ENCODE measurements at regions not wholly inside any gene's neighbourhood (a gene's known extent, or its start where the extent isn't known, plus 50 kb on each side); places are given as distances from the start of the nearest gene placed in this dataset.

- no peaks in the 10 kb centered on the region for H3K79me2 ChIP-seq (ENCODE audit: control insufficient read depth, insufficient read depth, low read length)
- DNase-seq (no peak), ATAC-seq (ENCODE audit: low read depth) (no peak)
- Mint-ChIP-seq H3K9me3 (ENCODE audit: insufficient read depth) (no peaks in the 10 kb centered on the region), H3K4me3 (no peak overlapping the region), H3K27ac (no peak overlapping the region), H3K27me3 (peaks cover 3% of the 10 kb centered on the region), H3K4me1 (no peaks in the 10 kb centered on the region)
- no peaks in the 10 kb centered on the region for H3K27me3 ChIP-seq (replicated peaks in 1 of 4; ENCODE audit: control extremely low read depth in 1 of 4, control insufficient read depth in 3 of 4, insufficient read depth in 4 of 4, low read length in 3 of 4)
- no peak overlapping the region for H3K27ac ChIP-seq (ENCODE audit: low read length in 2 of 2)
- no peaks in the 10 kb centered on the region for H4K20me1 ChIP-seq (ENCODE audit: control insufficient read depth, insufficient read depth, low read length, poor library complexity, severe bottlenecking)
- no peak overlapping the region for H2AFZ ChIP-seq (ENCODE audit: insufficient read depth, low read depth, low read length, poor library complexity, severe bottlenecking)
- H3K4me3 ChIP-seq (ENCODE audit: control extremely low read depth in 1 of 5, extremely low read depth in 1 of 5, insufficient read depth in 1 of 5, low read depth in 2 of 5, low read length in 4 of 5): no peak overlapping the region
- H3K9me3 ChIP-seq (ENCODE audit: control extremely low read depth in 1 of 3, control insufficient read depth in 2 of 3, insufficient read depth in 1 of 3, low read length in 2 of 3): peaks cover 0 to 5% (median 0%) of the 10 kb centered on the region in 3 donors
- no peak overlapping the region for H3K4me2 ChIP-seq (replicated peaks; ENCODE audit: low read depth, low read length, poor library complexity, severe bottlenecking)
- WGBS (ENCODE audit: insufficient coverage): no CpG with 5 or more reads among the region's 3 CpGs
- H3K9ac ChIP-seq (ENCODE audit: low read length): no peak overlapping the region
- TF ChIP-seq EZH2 (IDR thresholded peaks at IDR 0.05; ENCODE audit: borderline replicate concordance, insufficient read depth, low read depth, low read length, poor library complexity, severe bottlenecking): no peak
- no peak for TF ChIP-seq CTCF (IDR thresholded peaks at IDR 0.05)
- ChIA-PET CTCF (no interaction called here), POLR2A (no interaction called here)
- H3K36me3 ChIP-seq (replicated peaks in 1 of 2; ENCODE audit: control extremely low read depth in 1 of 2, control insufficient read depth in 1 of 2, extremely low read depth in 1 of 2, insufficient read depth in 2 of 2, low read length in 1 of 2): no peaks in the 10 kb centered on the region
- intact Hi-C loops (cut with micrococcal nuclease): no loop called here
- H3K4me1 ChIP-seq (ENCODE audit: control insufficient read depth in 2 of 2, insufficient read depth in 2 of 2, low read length in 2 of 2): no peaks in the 10 kb centered on the region
Observed at GRCh38 chr18:53887447-53887846, 337.0 kb downstream of the MBD2 start.

GRCh38 chr18:53886058-53886457 is 338.4 kb downstream of the MBD2 start:
- Histone ChIP-seq H3K79me2 (ENCODE audit: control insufficient read depth, insufficient read depth, low read length) (no peaks in the 10 kb centered on the region), H3K9ac (ENCODE audit: low read length) (no peak overlapping the region), H3K36me3 (replicated peaks in 1 of 2; ENCODE audit: control extremely low read depth in 1 of 2, control insufficient read depth in 1 of 2, extremely low read depth in 1 of 2, insufficient read depth in 2 of 2, low read length in 1 of 2) (no peaks in the 10 kb centered on the region), H3K27me3 (replicated peaks in 1 of 4; ENCODE audit: control extremely low read depth in 1 of 4, control insufficient read depth in 3 of 4, insufficient read depth in 4 of 4, low read length in 3 of 4) (no peaks in the 10 kb centered on the region), H3K4me3 (ENCODE audit: control extremely low read depth in 1 of 5, extremely low read depth in 1 of 5, insufficient read depth in 1 of 5, low read depth in 2 of 5, low read length in 4 of 5) (no peak overlapping the region), H2AFZ (ENCODE audit: insufficient read depth, low read depth, low read length, poor library complexity, severe bottlenecking) (no peak overlapping the region), H3K9me3 (ENCODE audit: control extremely low read depth in 1 of 3, control insufficient read depth in 2 of 3, insufficient read depth in 1 of 3, low read length in 2 of 3) (peaks cover 0 to 8% (median 0%) of the 10 kb centered on the region in 3 donors), H4K20me1 (ENCODE audit: control insufficient read depth, insufficient read depth, low read length, poor library complexity, severe bottlenecking) (no peaks in the 10 kb centered on the region), H3K4me2 (replicated peaks; ENCODE audit: low read depth, low read length, poor library complexity, severe bottlenecking) (no peak overlapping the region), H3K27ac (ENCODE audit: low read length in 2 of 2) (no peak overlapping the region), H3K4me1 (ENCODE audit: control insufficient read depth in 2 of 2, insufficient read depth in 2 of 2, low read length in 2 of 2) (no peaks in the 10 kb centered on the region)
- no peaks in the 10 kb centered on the region for H3K4me1 Mint-ChIP-seq
- ATAC-seq (ENCODE audit: low read depth) (no peak), DNase-seq (no peak)
- no peak overlapping the region for H3K4me3 Mint-ChIP-seq
- intact Hi-C loops (cut with micrococcal nuclease): no loop called here
- WGBS (ENCODE audit: insufficient coverage): no CpG with 5 or more reads among the region's 1 CpG
- H3K9me3 Mint-ChIP-seq (ENCODE audit: insufficient read depth): no peaks in the 10 kb centered on the region
- no peak for TF ChIP-seq CTCF (IDR thresholded peaks at IDR 0.05)
- no peak for TF ChIP-seq EZH2 (IDR thresholded peaks at IDR 0.05; ENCODE audit: borderline replicate concordance, insufficient read depth, low read depth, low read length, poor library complexity, severe bottlenecking)
- H3K27ac Mint-ChIP-seq: no peak overlapping the region
- POLR2A ChIA-PET: no interaction called here
- CTCF ChIA-PET: no interaction called here
- H3K27me3 Mint-ChIP-seq: no peaks in the 10 kb centered on the region

Data from B cell (primary cell).